SK-N-MC (cell line): ENCODE measurements at regions not wholly inside any gene's neighbourhood (a gene's known extent, or its start where the extent isn't known, plus 50 kb on each side); places are given as distances from the start of the nearest gene placed in this dataset.
"Not testable (repeated sequence)": the region's sequence is repeated elsewhere in the genome, so short reads cannot be mapped to it uniquely, and the experiment has no call there.

Source experiments
- DNase-seq: peaks from one replicate; pipeline ENCODE4 v3.0.0-alpha.2; 2011; ENCODE audit warnings: low read depth, low spot score
- H3K27ac ChIP-seq: fragments of 200-600 bp; sonication (generic); 2 replicates; pipeline ENCODE4 v1.5.1; 2016; ENCODE audit warnings: mixed run types
- H3K36me3 ChIP-seq: fragments of 200-600 bp; sonication (generic); 2 replicates; pipeline ENCODE4 v1.6.1; 2017; ENCODE audit warnings: antibody characterized with exemption, low read length, mixed read lengths; ENCODE audit not compliant: insufficient read depth
- H3K4me3 ChIP-seq: fragments of 200-600 bp; sonication (generic); 2 replicates; pipeline ENCODE4 v1.5.1; 2016
- H3K9ac ChIP-seq: fragments of 200-600 bp; sonication (generic); 2 replicates; pipeline ENCODE4 v1.8.0; 2017; ENCODE audit warnings: mixed run types, mixed read lengths; ENCODE audit not compliant: insufficient read length
- H3K9me3 ChIP-seq: fragments of 200-600 bp; sonication (generic); 2 replicates; pipeline ENCODE4 v1.6.1; 2017; ENCODE audit warnings: low read depth, mild to moderate bottlenecking, antibody characterized with exemption, low read length, moderate library complexity, mixed read lengths
- EZH2 ChIP-seq: fragments of 200-600 bp; sonication (generic); IDR thresholded peaks from one replicate; pipeline ENCODE4 v1.6.1; 2017; ENCODE audit warnings: antibody characterized with exemption
- FOXP2 ChIP-seq: optimal IDR thresholded peaks from 2 replicates; pipeline ENCODE3; 2011; ENCODE audit warnings: mild to moderate bottlenecking, moderate library complexity; ENCODE audit not compliant: insufficient read depth; ENCODE audit errors: extremely low read length, control extremely low read depth
- POLR2AphosphoS5 ChIP-seq: IDR thresholded peaks from 2 replicates; pipeline ENCODE4 v1.6.1; 2012; ENCODE audit warnings: mild to moderate bottlenecking, low read depth, low read length, borderline replicate concordance

GRCh38 chr5:71789746-71790145 lies 70.7 kb downstream of the CARTPT start:
- no peak overlapping the region for H3K4me3 ChIP-seq
- TF ChIP-seq POLR2AphosphoS5, result no peak
- TF ChIP-seq FOXP2, result no peak
- TF ChIP-seq EZH2, result no peak
- H3K27ac ChIP-seq, result no peak overlapping the region
- no peaks in the 10 kb centered on the region for H3K36me3 ChIP-seq
- H3K9ac ChIP-seq, result no peak overlapping the region
- H3K9me3 ChIP-seq, result no peaks in the 10 kb centered on the region
- DNase-seq, result no peak

GRCh38 chr5:71790433-71790832 lies 71.4 kb downstream of the CARTPT start:
- H3K27ac ChIP-seq, result no peak overlapping the region
- DNase-seq, result no peak
- no peaks in the 10 kb centered on the region for H3K9me3 ChIP-seq
- no peak overlapping the region for H3K9ac ChIP-seq
- TF ChIP-seq EZH2, result no peak
- TF ChIP-seq FOXP2, result no peak
- TF ChIP-seq POLR2AphosphoS5, result no peak
- no peaks in the 10 kb centered on the region for H3K36me3 ChIP-seq
- H3K4me3 ChIP-seq, result no peak overlapping the region

GRCh38 chr5:71792041-71792440 lies 73.0 kb downstream of the CARTPT start:
- not testable (repeated sequence) for H3K36me3 ChIP-seq, H3K9me3 ChIP-seq, H3K27ac ChIP-seq, H3K4me3 ChIP-seq, H3K9ac ChIP-seq, DNase-seq

DNA sequence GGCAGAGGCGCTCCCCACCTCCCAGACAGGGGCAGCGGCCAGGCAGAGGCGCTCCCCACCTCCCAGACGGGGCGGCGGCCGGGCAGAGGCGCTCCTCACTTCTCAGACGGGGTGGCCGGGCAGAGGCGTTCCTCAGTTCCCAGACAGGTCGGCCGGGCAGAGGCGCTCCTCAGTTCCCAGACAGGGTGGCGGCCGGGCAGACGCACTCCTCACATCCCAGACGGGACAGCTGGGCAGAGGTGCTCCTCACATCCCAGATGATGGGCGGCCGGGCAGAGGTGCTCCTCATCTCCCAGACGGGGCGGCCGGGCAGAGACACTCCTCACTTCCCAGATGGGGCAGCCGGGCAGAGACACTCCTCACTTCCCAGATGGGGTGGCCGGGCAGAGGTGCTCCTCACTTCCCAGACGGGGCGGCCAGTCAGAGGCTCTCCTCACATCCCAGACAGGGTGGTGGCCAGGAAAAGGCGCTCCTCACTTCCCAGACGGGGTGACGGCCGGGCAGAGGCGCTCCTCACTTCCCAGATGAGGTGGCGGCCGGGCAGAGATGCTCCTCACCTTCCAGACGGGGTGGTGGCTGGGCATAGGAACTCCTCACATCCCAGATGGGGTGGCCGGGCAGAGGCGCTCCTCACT lies 75.1 kb downstream of the CARTPT start:
- Histone ChIP-seq H3K4me3 (no peak overlapping the region), H3K9me3 (no peaks in the 10 kb centered on the region), H3K27ac (no peak overlapping the region), H3K9ac (no peak overlapping the region), H3K36me3 (no peaks in the 10 kb centered on the region)
- DNase-seq, result no peak
- TF ChIP-seq FOXP2 (no peak), POLR2AphosphoS5 (no peak), EZH2 (no peak)

GRCh38 chr5:71802673-71803072 lies 83.6 kb downstream of the CARTPT start:
- DNase-seq, result no peak
- Histone ChIP-seq H3K9ac (no peak overlapping the region), H3K27ac (no peak overlapping the region), H3K9me3 (no peaks in the 10 kb centered on the region), H3K4me3 (no peak overlapping the region), H3K36me3 (no peaks in the 10 kb centered on the region)
- no peak for TF ChIP-seq FOXP2
- TF ChIP-seq EZH2, result no peak
- TF ChIP-seq POLR2AphosphoS5, result no peak

- DNase-seq, result no peak
- H3K9ac ChIP-seq, result no peak overlapping the region
- H3K36me3 ChIP-seq, result no peaks in the 10 kb centered on the region
- TF ChIP-seq POLR2AphosphoS5, result no peak
- TF ChIP-seq FOXP2, result no peak
- TF ChIP-seq EZH2, result no peak
- no peak overlapping the region for H3K27ac ChIP-seq
- no peak overlapping the region for H3K4me3 ChIP-seq
- no peaks in the 10 kb centered on the region for H3K9me3 ChIP-seq
Observed at GRCh38 chr5:71806711-71807110, 87.6 kb downstream of the CARTPT start.

DNA sequence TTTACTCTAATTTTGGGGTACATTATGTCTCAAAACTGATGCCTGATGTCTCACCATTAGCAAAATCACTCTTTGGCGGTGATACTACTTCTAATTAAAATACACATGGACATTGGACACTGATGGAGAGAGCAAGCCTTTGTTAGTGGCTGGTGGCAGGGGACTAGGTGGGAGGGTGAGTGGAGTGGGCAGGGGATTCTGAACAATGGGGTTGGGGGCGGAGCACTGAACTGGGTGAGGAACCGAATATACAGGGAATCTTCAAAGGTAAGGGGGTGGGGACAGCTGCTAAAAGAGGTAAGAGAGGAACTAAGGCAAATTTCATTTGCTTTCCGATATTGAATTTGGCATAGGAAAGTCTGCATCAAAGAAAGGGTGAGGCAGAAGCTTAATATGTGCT lies 88.8 kb downstream of the CARTPT start:
- H3K9me3 ChIP-seq, result no peaks in the 10 kb centered on the region
- TF ChIP-seq FOXP2 (no peak), EZH2 (no peak), POLR2AphosphoS5 (no peak)

GRCh38 chr5:71809446-71809845 lies 90.4 kb downstream of the CARTPT start:
- no peak for DNase-seq
- Histone ChIP-seq H3K9me3 (no peaks in the 10 kb centered on the region), H3K27ac (no peak overlapping the region), H3K9ac (no peak overlapping the region), H3K36me3 (no peaks in the 10 kb centered on the region), H3K4me3 (no peak overlapping the region)
- TF ChIP-seq POLR2AphosphoS5 (no peak), FOXP2 (no peak), EZH2 (no peak)

More for the DNA sequence above, 88.8 kb downstream of the CARTPT start:
- no peak overlapping the region for H3K27ac ChIP-seq
- no peaks in the 10 kb centered on the region for H3K36me3 ChIP-seq
- no peak for DNase-seq
- no peak overlapping the region for H3K9ac ChIP-seq
- H3K4me3 ChIP-seq, result no peak overlapping the region

- no peak overlapping the region for H3K4me3 ChIP-seq
- H3K9ac ChIP-seq, result no peak overlapping the region
- no peak for TF ChIP-seq FOXP2
- TF ChIP-seq POLR2AphosphoS5, result no peak
- no peak overlapping the region for H3K27ac ChIP-seq
- no peaks in the 10 kb centered on the region for H3K9me3 ChIP-seq
- DNase-seq, result no peak
- H3K36me3 ChIP-seq, result no peaks in the 10 kb centered on the region
Observed at GRCh38 chr5:71810023-71810422, 90.9 kb downstream of the CARTPT start.
